PFSK-1 (cell line): ENCODE measurements at regions not wholly inside any gene's neighbourhood (a gene's known extent, or its start where the extent isn't known, plus 50 kb on each side); places are given as distances from the start of the nearest gene placed in this dataset.

Experiments used
- FOXP2 ChIP-seq: optimal IDR thresholded peaks from 2 replicates; pipeline ENCODE3; 2011; ENCODE audit warnings: borderline replicate concordance, control low read depth, inconsistent platforms; ENCODE audit not compliant: insufficient read depth; ENCODE audit errors: extremely low read length, extremely low read depth
- POLR2AphosphoS5 ChIP-seq: IDR thresholded peaks from 2 replicates; pipeline ENCODE4 v1.6.1; 2012; ENCODE audit warnings: low read depth, mild to moderate bottlenecking, control low read depth, low read length, moderate library complexity
- REST ChIP-seq, 2 experiments: IDR thresholded peaks; 2 replicates each; pipeline versions ENCODE4 v1.6.1 to v1.8.0; 2011 to 2012; ENCODE audit warnings: low read depth in 2 of 2, low read length in 2 of 2, control low read depth in 1 of 2, inconsistent platforms in 1 of 2, mild to moderate bottlenecking in 1 of 2, moderate library complexity in 1 of 2; ENCODE audit not compliant: insufficient read depth in 1 of 2
- SIN3A ChIP-seq: IDR thresholded peaks from 2 replicates; pipeline ENCODE4 v1.6.1; 2012; ENCODE audit warnings: mild to moderate bottlenecking, low read length, moderate library complexity, borderline replicate concordance; ENCODE audit not compliant: insufficient read depth
- TAF1 ChIP-seq: IDR thresholded peaks from 2 replicates; pipeline ENCODE4 v1.6.1; 2012; ENCODE audit warnings: low read length, control low read depth, borderline replicate concordance; ENCODE audit not compliant: insufficient read depth

DNA sequence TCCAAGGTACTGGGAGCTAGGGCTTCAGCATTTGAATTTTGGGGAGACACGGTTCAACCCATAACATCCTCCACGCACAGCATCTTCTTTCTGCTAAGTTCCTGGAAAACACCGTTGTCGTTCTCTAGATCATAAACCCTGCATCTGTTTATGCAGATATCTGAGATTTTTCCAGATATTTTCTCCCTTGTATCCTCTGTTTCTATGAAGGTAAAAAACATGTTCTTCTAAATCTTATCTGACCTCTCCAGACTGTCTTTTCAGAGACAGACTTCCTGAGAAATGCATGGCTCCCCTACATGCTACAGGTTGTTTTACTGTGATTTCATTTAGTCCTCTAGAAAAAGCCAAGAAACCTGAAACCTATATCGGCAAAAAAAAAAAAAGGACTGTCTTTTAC, 152.3 kb upstream of the KLF3 start:
- TF ChIP-seq SIN3A (no peak), POLR2AphosphoS5 (no peak), TAF1 (no peak), FOXP2 (no peak), REST (IDR thresholded peaks at IDR 0.05; ENCODE audit: insufficient read depth in 1 of 2, low read depth in 2 of 2, low read length in 2 of 2) (no peak)

- TF ChIP-seq SIN3A (no peak), POLR2AphosphoS5 (no peak), REST (IDR thresholded peaks at IDR 0.05; ENCODE audit: insufficient read depth in 1 of 2, low read depth in 2 of 2, low read length in 2 of 2) (no peak), TAF1 (no peak), FOXP2 (no peak)
Measured at GRCh38 chr4:38512840-38513239, 151.2 kb upstream of the KLF3 start.

DNA sequence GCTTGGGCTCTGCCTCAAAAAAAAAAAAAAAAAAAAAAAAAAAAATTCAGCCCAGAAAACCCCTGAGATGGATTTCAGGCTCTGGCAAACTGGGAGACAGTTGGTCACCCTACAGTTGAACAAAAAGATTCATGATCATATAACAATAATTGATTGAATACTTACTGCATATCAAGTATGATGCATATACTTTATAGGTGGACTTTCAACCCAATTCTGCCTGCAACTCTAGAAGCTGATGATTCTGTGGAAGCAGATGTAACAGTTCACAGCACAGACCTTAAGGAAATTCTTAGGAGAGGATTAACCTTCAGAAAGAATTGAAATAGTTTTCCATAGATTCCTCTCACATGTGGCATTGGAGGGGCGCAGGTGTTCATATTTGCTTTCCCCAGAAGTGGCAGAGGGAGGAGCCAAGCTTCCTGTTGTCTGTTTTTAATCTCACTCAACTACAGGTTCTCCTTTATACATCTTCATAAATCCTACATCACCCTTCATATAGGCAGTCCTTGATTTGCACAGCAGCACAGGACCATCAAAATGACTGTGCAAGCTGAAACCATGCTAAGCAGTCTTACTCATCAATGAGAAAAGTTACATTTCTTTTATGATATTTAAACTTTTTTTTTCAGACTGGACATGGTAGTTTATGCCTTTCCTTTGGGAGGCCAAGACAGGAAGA, 149.4 kb upstream of the KLF3 start:
- no peak for TF ChIP-seq TAF1
- TF ChIP-seq REST (IDR thresholded peaks at IDR 0.05; ENCODE audit: insufficient read depth in 1 of 2, low read depth in 2 of 2, low read length in 2 of 2), result no peak
- no peak for TF ChIP-seq FOXP2
- no peak for TF ChIP-seq SIN3A
- TF ChIP-seq POLR2AphosphoS5, result no peak

GRCh38 chr4:38516190-38516589, 147.8 kb upstream of the KLF3 start:
- no peak for TF ChIP-seq TAF1
- TF ChIP-seq REST (IDR thresholded peaks at IDR 0.05; ENCODE audit: insufficient read depth in 1 of 2, low read depth in 2 of 2, low read length in 2 of 2), result no peak
- TF ChIP-seq FOXP2, result no peak
- TF ChIP-seq POLR2AphosphoS5, result no peak
- TF ChIP-seq SIN3A, result no peak

DNA sequence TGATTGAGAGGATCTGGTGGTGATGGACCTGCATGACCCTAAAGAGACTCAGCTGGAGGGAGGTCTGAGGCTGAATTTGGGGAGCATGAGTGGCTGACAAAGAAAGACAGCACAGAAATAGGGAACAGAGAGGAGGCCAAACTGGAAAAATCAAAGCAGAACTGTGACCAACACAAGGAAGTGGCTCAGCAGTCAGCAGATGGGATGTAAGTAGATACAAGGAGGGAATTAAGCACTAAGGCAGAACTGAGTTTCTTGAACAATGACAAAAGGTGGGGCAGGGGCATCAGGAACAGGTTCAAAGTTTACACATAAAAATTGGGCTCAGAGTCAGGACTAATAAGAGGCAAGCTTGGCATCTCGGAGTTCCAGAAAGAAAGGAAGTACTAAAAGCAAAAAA, 144.3 kb upstream of the KLF3 start:
- TF ChIP-seq TAF1, result no peak
- no peak for TF ChIP-seq REST (IDR thresholded peaks at IDR 0.05; ENCODE audit: insufficient read depth in 1 of 2, low read depth in 2 of 2, low read length in 2 of 2)
- no peak for TF ChIP-seq POLR2AphosphoS5
- no peak for TF ChIP-seq SIN3A
- TF ChIP-seq FOXP2, result no peak
